Esophagus (tissue), 2 donors: ENCODE measurements at regions not wholly inside any gene's neighbourhood (a gene's known extent, or its start where the extent isn't known, plus 50 kb on each side); places are given as distances from the start of the nearest gene placed in this dataset.
"Not testable (repeated sequence)": the region's sequence is repeated elsewhere in the genome, so short reads cannot be mapped to it uniquely, and the experiment has no call there.

Experiments used
- H3K27ac ChIP-seq, 2 donors: one replicate each; pipeline ENCODE4 v1.5.1; 2013; ENCODE audit warnings: low read depth in 2 of 2, mild to moderate bottlenecking in 2 of 2, inconsistent platforms in 1 of 2, low read length in 1 of 2, moderate library complexity in 1 of 2
- H3K27me3 ChIP-seq, 2 donors: one replicate each; pipeline ENCODE4 v1.6.1; 2013; ENCODE audit warnings: low read length in 2 of 2, control low read depth in 1 of 2, mild to moderate bottlenecking in 1 of 2; ENCODE audit not compliant: insufficient read depth in 2 of 2, control insufficient read depth in 1 of 2
- H3K36me3 ChIP-seq, 2 donors: one replicate each; pipeline ENCODE4 v1.6.1; 2013; ENCODE audit warnings: low read length in 1 of 2; ENCODE audit not compliant: control insufficient read depth in 2 of 2, insufficient read depth in 2 of 2
- H3K4me1 ChIP-seq, 2 donors: one replicate each; pipeline ENCODE4 v1.6.1; 2013; ENCODE audit warnings: low read length in 1 of 2; ENCODE audit not compliant: control insufficient read depth in 2 of 2, insufficient read depth in 2 of 2
- H3K4me3 ChIP-seq, 2 donors: one replicate each; pipeline ENCODE4 v1.5.1; 2013; ENCODE audit warnings: low read length in 2 of 2, mild to moderate bottlenecking in 2 of 2, low read depth in 1 of 2, moderate library complexity in 1 of 2
- H3K9me3 ChIP-seq, 2 donors: one replicate each; pipeline ENCODE4 v1.6.1; 2013; ENCODE audit warnings: mild to moderate bottlenecking in 2 of 2, low read depth in 1 of 2, low read length in 1 of 2, moderate library complexity in 1 of 2; ENCODE audit not compliant: control insufficient read depth in 2 of 2, insufficient read depth in 1 of 2
- WGBS, 2 donors: extraction: QIAGEN DNeasy Blood & Tissue Kit; methylation state at CpG; one replicate each; pipeline ENCODE4 v1.1.7; 2013; 5-methylcytosine and 5-hydroxymethylcytosine counted together
- donor health status: healthy with polysubstance abuse.
- donor health status: Bipolar disorder and iron deficiency.

- no peak overlapping the region for H3K4me3 ChIP-seq
- H3K27ac ChIP-seq = peak overlapping the region; percentile 33 to 74
- H3K27me3 ChIP-seq = no peaks in the 10 kb centered on the region
- H3K36me3 ChIP-seq = no peaks in the 10 kb centered on the region
- 59 to 67% methylated on average over 4 of the region's 4 CpGs for WGBS, 2 donors
- no peaks in the 10 kb centered on the region for H3K9me3 ChIP-seq
- H3K4me1 ChIP-seq = peaks cover 4 to 8% of the 10 kb centered on the region in 2 donors
Observed at GRCh38 chr3:194900854-194901522, 215.3 kb downstream of the FAM43A start.

GRCh38 chr3:194903447-194903846 is 217.8 kb downstream of the FAM43A start:
- not testable (repeated sequence) for H3K9me3 ChIP-seq, H3K27ac ChIP-seq, H3K36me3 ChIP-seq, H3K4me1 ChIP-seq, H3K27me3 ChIP-seq, H3K4me3 ChIP-seq
- WGBS, 2 donors = 82% methylated on average over 2 of the region's 2 CpGs

GRCh38 chr3:194904999-194905398 is 219.3 kb downstream of the FAM43A start:
- H3K4me3 ChIP-seq, H3K36me3 ChIP-seq, H3K9me3 ChIP-seq, H3K27ac ChIP-seq, H3K4me1 ChIP-seq, H3K27me3 ChIP-seq: not testable (repeated sequence)
- WGBS, 2 donors = 94 to 96% methylated on average over 3 of the region's 3 CpGs

- H3K9me3 ChIP-seq = no peaks in the 10 kb centered on the region
- no peak overlapping the region for H3K4me3 ChIP-seq
- H3K4me1 ChIP-seq = peaks cover 4 to 5% of the 10 kb centered on the region in 2 donors
- H3K27me3 ChIP-seq = no peaks in the 10 kb centered on the region
- no peaks in the 10 kb centered on the region for H3K36me3 ChIP-seq
- H3K27ac ChIP-seq = no peak overlapping the region
- WGBS, 2 donors = 91 to 97% methylated on average over 2 of the region's 2 CpGs
Observed at GRCh38 chr3:194905696-194906095, 220.0 kb downstream of the FAM43A start.

GRCh38 chr3:194906229-194906629 is 220.5 kb downstream of the FAM43A start:
- Histone ChIP-seq H3K9me3 (no peaks in the 10 kb centered on the region), H3K27ac (no peak overlapping the region), H3K4me3 (no peak overlapping the region), H3K36me3 (no peaks in the 10 kb centered on the region), H3K4me1 (peaks cover 0 to under 1% of the 10 kb centered on the region in 2 donors), H3K27me3 (no peaks in the 10 kb centered on the region)
- 42 to 55% methylated on average over 4 of the region's 4 CpGs for WGBS, 2 donors

GRCh38 chr3:194906970-194907629 is 221.4 kb downstream of the FAM43A start:
- Histone ChIP-seq H3K4me3 (no peak overlapping the region), H3K27ac (no peak overlapping the region), H3K27me3 (no peaks in the 10 kb centered on the region), H3K4me1 (no peaks in the 10 kb centered on the region), H3K9me3 (no peaks in the 10 kb centered on the region), H3K36me3 (no peaks in the 10 kb centered on the region)
- 73 to 91% methylated on average over 11 of the region's 11 CpGs for WGBS, 2 donors

GRCh38 chr3:194907811-194908210 is 222.1 kb downstream of the FAM43A start:
- H3K27ac ChIP-seq = no peak overlapping the region
- 57 to 95% methylated on average over 5 of the region's 5 CpGs for WGBS, 2 donors

GRCh38 chr3:194908496-194908895 is 222.8 kb downstream of the FAM43A start:
- Histone ChIP-seq H3K36me3 (no peaks in the 10 kb centered on the region), H3K4me3 (no peak overlapping the region), H3K4me1 (no peaks in the 10 kb centered on the region), H3K9me3 (no peaks in the 10 kb centered on the region), H3K27ac (no peak overlapping the region), H3K27me3 (no peaks in the 10 kb centered on the region)
- 78 to 86% methylated on average over 5 of the region's 5 CpGs for WGBS, 2 donors

More at GRCh38 chr3:194907811-194908210, 222.1 kb downstream of the FAM43A start:
- no peaks in the 10 kb centered on the region for H3K9me3 ChIP-seq
- H3K4me1 ChIP-seq = no peaks in the 10 kb centered on the region
- H3K36me3 ChIP-seq = no peaks in the 10 kb centered on the region
- H3K4me3 ChIP-seq = no peak overlapping the region
- no peaks in the 10 kb centered on the region for H3K27me3 ChIP-seq

GRCh38 chr3:194908972-194909371 is 223.3 kb downstream of the FAM43A start:
- Histone ChIP-seq H3K4me1 (no peaks in the 10 kb centered on the region), H3K27ac (no peak overlapping the region), H3K27me3 (no peaks in the 10 kb centered on the region), H3K36me3 (no peaks in the 10 kb centered on the region), H3K4me3 (no peak overlapping the region), H3K9me3 (no peaks in the 10 kb centered on the region)
- 80 to 87% methylated on average over 5 of the region's 5 CpGs for WGBS, 2 donors
